MM.1S (cell line): ENCODE measurements at regions not wholly inside any gene's neighbourhood (a gene's known extent, or its start where the extent isn't known, plus 50 kb on each side); places are given as distances from the start of the nearest gene placed in this dataset.

ENCODE experiments used
- DNase-seq: peaks from one replicate; pipeline ENCODE4 v3.0.0-alpha.2; 2015
- H2AFZ ChIP-seq: fragments of 300-600 bp; sonication (generic); 2 replicates; pipeline ENCODE4 v1.6.0; 2016; ENCODE audit warnings: antibody characterized with exemption, low read length
- H3F3A ChIP-seq: fragments of 300-600 bp; sonication (generic); 2 replicates; pipeline ENCODE4 v1.6.1; 2016; ENCODE audit warnings: mild to moderate bottlenecking, antibody characterized with exemption, low read length, moderate library complexity, mixed read lengths; ENCODE audit not compliant: insufficient read depth
- H3K27ac ChIP-seq: fragments of 300-600 bp; sonication (generic); 2 replicates; pipeline ENCODE4 v1.5.1; 2016; ENCODE audit warnings: mild to moderate bottlenecking, low read length
- H3K27me3 ChIP-seq: fragments of 300-600 bp; sonication (generic); replicated peaks from 2 replicates; pipeline ENCODE4 v1.6.0; 2016; ENCODE audit warnings: low read length; ENCODE audit not compliant: insufficient read depth
- H3K36me3 ChIP-seq: fragments of 300-600 bp; sonication (generic); replicated peaks from 2 replicates; pipeline ENCODE4 v1.6.1; 2016; ENCODE audit warnings: mild to moderate bottlenecking, low read length, mixed read lengths; ENCODE audit not compliant: insufficient read depth
- H3K4me1 ChIP-seq: fragments of 300-600 bp; sonication (generic); 2 replicates; pipeline ENCODE4 v1.6.1; 2016; ENCODE audit warnings: low read length, mixed read lengths
- H3K4me2 ChIP-seq: fragments of 300-600 bp; sonication (generic); 2 replicates; pipeline ENCODE4 v1.6.0; 2016; ENCODE audit warnings: low read depth, low read length
- H3K4me3 ChIP-seq: fragments of 300-600 bp; sonication (generic); 2 replicates; pipeline ENCODE4 v1.5.1; 2016; ENCODE audit warnings: low read length, mixed read lengths
- H3K79me2 ChIP-seq: fragments of 300-600 bp; sonication (generic); 2 replicates; pipeline ENCODE4 v1.6.1; 2016; ENCODE audit warnings: mixed run types, low read length, mixed read lengths
- H3K9ac ChIP-seq: fragments of 300-600 bp; sonication (generic); 2 replicates; pipeline ENCODE4 v1.6.1; 2016; ENCODE audit warnings: low read length, mixed read lengths
- H3K9me2 ChIP-seq: fragments of 300-600 bp; sonication (generic); replicated peaks from 2 replicates; pipeline ENCODE4 v1.6.1; 2016; ENCODE audit warnings: mild to moderate bottlenecking, low read length, mixed read lengths; ENCODE audit not compliant: insufficient read depth
- H3K9me3 ChIP-seq: fragments of 300-600 bp; sonication (generic); replicated peaks from 2 replicates; pipeline ENCODE4 v1.6.1; 2016; ENCODE audit warnings: mild to moderate bottlenecking, low read length, mixed read lengths; ENCODE audit not compliant: insufficient read depth
- H4K20me1 ChIP-seq: fragments of 300-600 bp; sonication (generic); 2 replicates; pipeline ENCODE4 v1.6.1; 2016; ENCODE audit warnings: mild to moderate bottlenecking, low read length, moderate library complexity, mixed read lengths; ENCODE audit not compliant: insufficient read depth
- EZH2 ChIP-seq: fragments of 300-600 bp; sonication (generic); optimal IDR thresholded peaks from 2 replicates; pipeline ENCODE3; 2017; ENCODE audit warnings: low read depth, mild to moderate bottlenecking, antibody characterized with exemption, low read length, mixed read lengths
- EZH2phosphoT487 ChIP-seq: fragments of 300-600 bp; sonication (generic); IDR thresholded peaks from 2 replicates; pipeline ENCODE4 v1.6.1; 2018; ENCODE audit warnings: antibody characterized with exemption, low read length
- TF ChIP-seq, protein P1 (sequence below): fragments of 300-600 bp; sonication (generic); IDR thresholded peaks from 2 replicates; pipeline ENCODE4 v1.5.1; 2016; ENCODE audit warnings: antibody characterized with exemption, low read length, mixed read lengths

DNA sequence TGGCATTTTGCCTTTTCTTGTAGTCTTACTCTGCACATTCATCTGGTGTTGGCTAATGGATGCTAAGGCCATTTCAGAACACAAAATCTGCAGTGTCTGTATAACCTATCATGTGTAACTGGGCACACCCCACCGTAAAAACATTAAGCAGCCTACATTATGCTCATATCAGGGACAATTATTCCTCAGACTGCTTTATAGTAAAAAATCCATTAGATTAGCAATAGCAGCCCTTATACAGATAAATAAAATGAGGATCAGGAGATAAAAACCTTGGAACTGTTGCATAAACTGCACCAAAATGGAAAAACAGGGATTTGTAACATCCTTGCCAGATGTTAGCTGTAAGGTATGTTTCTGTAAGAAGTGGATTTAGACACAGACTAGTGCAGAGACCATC is 288.8 kb downstream of the HS3ST1 start:
- TF ChIP-seq EZH2phosphoT487 (no peak), EZH2 (no peak)
- TF ChIP-seq, protein P1, sequence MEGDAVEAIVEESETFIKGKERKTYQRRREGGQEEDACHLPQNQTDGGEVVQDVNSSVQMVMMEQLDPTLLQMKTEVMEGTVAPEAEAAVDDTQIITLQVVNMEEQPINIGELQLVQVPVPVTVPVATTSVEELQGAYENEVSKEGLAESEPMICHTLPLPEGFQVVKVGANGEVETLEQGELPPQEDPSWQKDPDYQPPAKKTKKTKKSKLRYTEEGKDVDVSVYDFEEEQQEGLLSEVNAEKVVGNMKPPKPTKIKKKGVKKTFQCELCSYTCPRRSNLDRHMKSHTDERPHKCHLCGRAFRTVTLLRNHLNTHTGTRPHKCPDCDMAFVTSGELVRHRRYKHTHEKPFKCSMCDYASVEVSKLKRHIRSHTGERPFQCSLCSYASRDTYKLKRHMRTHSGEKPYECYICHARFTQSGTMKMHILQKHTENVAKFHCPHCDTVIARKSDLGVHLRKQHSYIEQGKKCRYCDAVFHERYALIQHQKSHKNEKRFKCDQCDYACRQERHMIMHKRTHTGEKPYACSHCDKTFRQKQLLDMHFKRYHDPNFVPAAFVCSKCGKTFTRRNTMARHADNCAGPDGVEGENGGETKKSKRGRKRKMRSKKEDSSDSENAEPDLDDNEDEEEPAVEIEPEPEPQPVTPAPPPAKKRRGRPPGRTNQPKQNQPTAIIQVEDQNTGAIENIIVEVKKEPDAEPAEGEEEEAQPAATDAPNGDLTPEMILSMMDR = no peak

DNA sequence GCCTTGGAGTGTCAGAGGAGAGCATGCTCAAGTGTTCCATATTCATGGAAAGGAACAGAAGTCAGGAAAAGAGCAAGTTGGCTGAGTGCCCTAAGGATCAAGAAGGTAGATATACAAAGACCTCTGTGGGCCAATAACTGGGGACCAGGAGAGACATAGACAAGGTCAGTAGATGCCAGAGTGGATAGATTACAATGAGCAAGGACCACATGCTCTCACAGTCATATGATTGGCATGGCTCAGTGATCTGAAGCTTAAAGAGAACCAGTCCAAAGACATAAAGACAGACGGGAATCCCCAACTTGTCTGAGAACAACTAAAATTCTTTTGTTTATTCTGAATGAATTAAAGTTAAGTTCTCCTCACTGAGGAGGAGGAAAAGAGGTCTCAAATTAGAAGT is 289.7 kb downstream of the HS3ST1 start:
- no peak overlapping the region for H3K4me2 ChIP-seq
- no peak for DNase-seq
- no peaks in the 10 kb centered on the region for H3K36me3 ChIP-seq
- TF ChIP-seq EZH2 = no peak
- no peak overlapping the region for H3K9ac ChIP-seq
- no peaks in the 10 kb centered on the region for H4K20me1 ChIP-seq
- H3F3A ChIP-seq = no peaks in the 10 kb centered on the region
- H3K27me3 ChIP-seq = no peaks in the 10 kb centered on the region
- no peak overlapping the region for H3K4me3 ChIP-seq
- no peaks in the 10 kb centered on the region for H3K9me2 ChIP-seq
- H2AFZ ChIP-seq = no peak overlapping the region
- H3K27ac ChIP-seq = no peak overlapping the region
- H3K4me1 ChIP-seq = 0 out of 2 replicates have a peak, but pooled peaks cover 1% of the 10 kb centered on the region
- H3K9me3 ChIP-seq = no peaks in the 10 kb centered on the region
- H3K79me2 ChIP-seq = no peaks in the 10 kb centered on the region

More for the DNA sequence above, 288.8 kb downstream of the HS3ST1 start:
- no peak for DNase-seq
- no peak overlapping the region for H3K4me2 ChIP-seq
- no peak overlapping the region for H3K9ac ChIP-seq
- H3K36me3 ChIP-seq = no peaks in the 10 kb centered on the region
- H3F3A ChIP-seq = no peaks in the 10 kb centered on the region
- no peak overlapping the region for H3K27ac ChIP-seq
- H3K9me2 ChIP-seq = no peaks in the 10 kb centered on the region
- no peaks in the 10 kb centered on the region for H4K20me1 ChIP-seq
- H3K9me3 ChIP-seq = no peaks in the 10 kb centered on the region
- H3K4me1 ChIP-seq = no peaks in the 10 kb centered on the region
- H3K79me2 ChIP-seq = no peaks in the 10 kb centered on the region
- H2AFZ ChIP-seq = no peak overlapping the region
- H3K4me3 ChIP-seq = no peak overlapping the region
- no peaks in the 10 kb centered on the region for H3K27me3 ChIP-seq

DNA sequence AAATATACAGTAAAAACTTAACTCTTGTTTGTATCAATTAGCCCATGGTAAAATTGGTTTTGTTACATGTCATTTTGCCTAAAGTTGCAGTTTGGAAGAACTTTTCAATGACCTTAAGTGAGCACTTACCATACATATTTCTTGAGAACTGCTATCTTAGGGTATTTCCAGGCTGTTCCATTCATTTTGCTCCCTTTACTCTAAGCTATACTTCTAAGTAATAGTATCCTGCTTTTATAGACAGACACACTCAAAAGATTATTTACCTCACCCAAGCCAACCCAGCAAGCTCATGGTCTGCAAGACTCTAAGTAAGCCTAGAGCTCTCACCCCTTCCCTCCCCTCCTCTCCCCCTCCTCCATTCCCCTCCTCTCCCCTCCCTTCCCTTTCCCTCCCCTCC is 294.0 kb downstream of the HS3ST1 start:
- no peaks in the 10 kb centered on the region for H3K79me2 ChIP-seq
- H3K27me3 ChIP-seq = no peaks in the 10 kb centered on the region
- no peaks in the 10 kb centered on the region for H3K9me2 ChIP-seq
- H3K9me3 ChIP-seq = no peaks in the 10 kb centered on the region
- H3K27ac ChIP-seq = no peak overlapping the region
- H3K4me3 ChIP-seq = no peak overlapping the region
- H2AFZ ChIP-seq = no peak overlapping the region
- H3K36me3 ChIP-seq = no peaks in the 10 kb centered on the region
- no peak for DNase-seq
- H3K9ac ChIP-seq = no peak overlapping the region
- H4K20me1 ChIP-seq = no peaks in the 10 kb centered on the region
- H3K4me2 ChIP-seq = no peak overlapping the region
- TF ChIP-seq, protein P1 = no peak
- no peak for TF ChIP-seq EZH2
- TF ChIP-seq EZH2phosphoT487 = no peak
- H3F3A ChIP-seq = peaks cover 10% of the 10 kb centered on the region; the same call in 1 of the 2 replicates
- peaks cover 24% of the 10 kb centered on the region for H3K4me1 ChIP-seq

DNA sequence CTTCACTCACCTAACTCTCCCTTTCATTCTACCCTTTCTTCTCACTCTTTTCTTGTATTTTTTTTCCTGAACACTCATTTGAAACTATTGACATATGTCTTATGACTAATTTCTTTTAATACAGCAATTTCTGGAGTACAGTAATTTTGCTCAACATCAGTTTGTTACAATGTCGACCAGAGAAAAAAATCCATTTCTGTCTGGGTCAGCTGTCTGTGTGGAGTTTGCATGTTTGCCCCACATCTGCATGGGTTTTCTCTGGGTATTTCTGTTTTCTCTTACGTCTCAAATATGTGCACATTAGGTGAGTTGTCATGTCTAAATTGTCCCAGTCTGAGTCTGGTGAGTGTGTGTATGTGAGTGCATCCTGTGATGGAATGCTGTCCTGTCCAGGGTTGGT is 294.8 kb downstream of the HS3ST1 start:
- H3K36me3 ChIP-seq = no peaks in the 10 kb centered on the region
- TF ChIP-seq EZH2phosphoT487 (no peak), EZH2 (no peak)
- TF ChIP-seq, protein P1 = no peak
- H2AFZ ChIP-seq = no peak overlapping the region

More for the DNA sequence above, 294.8 kb downstream of the HS3ST1 start:
- H3K27me3 ChIP-seq = no peaks in the 10 kb centered on the region
- H3K9ac ChIP-seq = no peak overlapping the region
- no peak overlapping the region for H3K27ac ChIP-seq
- H3K4me1 ChIP-seq = peaks cover 28% of the 10 kb centered on the region
- no peaks in the 10 kb centered on the region for H4K20me1 ChIP-seq
- H3F3A ChIP-seq = peaks cover 10% of the 10 kb centered on the region; the same call in 1 of the 2 replicates
- H3K9me2 ChIP-seq = no peaks in the 10 kb centered on the region
- no peaks in the 10 kb centered on the region for H3K79me2 ChIP-seq
- DNase-seq = no peak
- H3K4me2 ChIP-seq = no peak overlapping the region
- H3K9me3 ChIP-seq = no peaks in the 10 kb centered on the region
- H3K4me3 ChIP-seq = no peak overlapping the region
